Activated naive CD4-positive, alpha-beta T cell treated with anti-CD3 and anti-CD28 coated beads, Interleukin-2, amount 10 ng/mL, durations not matched to agents 7 days and 5 days (primary cell): ENCODE measurements at regions not wholly inside any gene's neighbourhood (a gene's known extent, or its start where the extent isn't known, plus 50 kb on each side); places are given as distances from the start of the nearest gene placed in this dataset.

Source experiments
- CTCF ChIA-PET: fragments of 350-600 bp; sonication (Branson Sonifier 250); formaldehyde crosslinking; loops from one replicate; lab custom pipeline; 2021; ENCODE audit warnings: antibody characterized with exemption; lab: Charles Lee
- DNase-seq: peaks from one replicate; pipeline ENCODE4 v3.0.0-alpha.2; 2020
- H3K27ac Mint-ChIP-seq: one replicate; pipeline ENCODE4 v1.8.0; 2021; ENCODE audit warnings: mild to moderate bottlenecking, moderate library complexity, mixed read lengths
- H3K27me3 Mint-ChIP-seq: one replicate; pipeline ENCODE4 v1.8.0; 2021; ENCODE audit warnings: mild to moderate bottlenecking, mixed read lengths
- H3K36me3 Mint-ChIP-seq: one replicate; pipeline ENCODE4 v1.8.0; 2021; ENCODE audit warnings: mixed read lengths
- H3K4me1 Mint-ChIP-seq: one replicate; pipeline ENCODE4 v1.8.0; 2021; ENCODE audit warnings: mixed read lengths
- H3K4me3 Mint-ChIP-seq: one replicate; pipeline ENCODE4 v1.8.0; 2021; ENCODE audit warnings: mild to moderate bottlenecking, moderate library complexity, mixed read lengths
- H3K9me3 Mint-ChIP-seq: one replicate; pipeline ENCODE4 v1.8.0; 2021; ENCODE audit warnings: mixed read lengths

DNA sequence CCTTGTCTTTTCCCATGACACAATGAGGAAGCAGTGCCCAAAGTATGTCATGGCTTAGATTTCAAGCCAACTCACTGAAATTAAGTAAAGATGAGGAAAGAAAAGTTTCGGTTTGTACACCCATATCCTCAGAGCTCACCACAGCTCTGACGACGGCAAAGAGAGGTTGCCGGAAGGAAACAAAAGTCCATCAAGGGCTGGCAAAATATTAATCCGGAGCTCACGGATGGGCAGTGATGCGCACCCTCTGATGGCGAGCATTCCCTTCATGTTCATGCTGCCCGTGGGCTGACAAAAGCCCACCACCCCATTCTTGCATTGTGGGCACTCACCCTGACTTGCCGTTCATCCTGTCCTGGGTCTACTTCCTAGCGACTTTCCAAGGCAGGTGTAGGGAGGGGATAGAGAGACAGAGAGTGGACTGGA is 103.1 kb downstream of the SOX9 start:
- CTCF ChIA-PET, result no interaction called here
- Mint-ChIP-seq H3K27me3 (peaks cover 20% of the 10 kb centered on the region), H3K4me3 (no peak overlapping the region)

DNA sequence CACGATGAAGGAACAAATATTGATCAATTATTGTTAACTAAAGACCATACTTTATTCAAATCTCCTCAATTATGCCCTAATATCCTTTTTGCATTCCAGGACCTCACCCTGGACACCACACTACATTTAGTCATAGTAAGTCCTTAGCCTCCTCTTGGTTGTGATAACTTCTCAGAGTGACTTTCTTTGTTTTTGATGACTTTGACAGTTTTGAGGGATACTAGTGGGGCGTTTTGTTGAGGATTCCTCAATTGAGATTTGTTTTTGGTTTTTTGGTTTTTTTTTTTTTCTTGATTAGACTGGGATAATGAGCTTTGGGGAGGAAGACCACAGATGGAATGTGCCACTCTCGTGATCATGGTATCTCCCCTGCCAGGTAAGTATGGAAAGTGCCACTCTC is 105.5 kb downstream of the SOX9 start:
- Mint-ChIP-seq H3K36me3 (no peaks in the 10 kb centered on the region), H3K27ac (no peak overlapping the region), H3K4me1 (no peaks in the 10 kb centered on the region), H3K27me3 (no peaks in the 10 kb centered on the region), H3K4me3 (no peak overlapping the region), H3K9me3 (peaks cover 9% of the 10 kb centered on the region)
- DNase-seq, result no peak
- CTCF ChIA-PET, result no interaction called here

More for the DNA sequence above, 103.1 kb downstream of the SOX9 start:
- DNase-seq, result no peak
- no peaks in the 10 kb centered on the region for H3K36me3 Mint-ChIP-seq
- peaks cover 9% of the 10 kb centered on the region for H3K9me3 Mint-ChIP-seq
- H3K4me1 Mint-ChIP-seq, result no peaks in the 10 kb centered on the region
- no peak overlapping the region for H3K27ac Mint-ChIP-seq

DNA sequence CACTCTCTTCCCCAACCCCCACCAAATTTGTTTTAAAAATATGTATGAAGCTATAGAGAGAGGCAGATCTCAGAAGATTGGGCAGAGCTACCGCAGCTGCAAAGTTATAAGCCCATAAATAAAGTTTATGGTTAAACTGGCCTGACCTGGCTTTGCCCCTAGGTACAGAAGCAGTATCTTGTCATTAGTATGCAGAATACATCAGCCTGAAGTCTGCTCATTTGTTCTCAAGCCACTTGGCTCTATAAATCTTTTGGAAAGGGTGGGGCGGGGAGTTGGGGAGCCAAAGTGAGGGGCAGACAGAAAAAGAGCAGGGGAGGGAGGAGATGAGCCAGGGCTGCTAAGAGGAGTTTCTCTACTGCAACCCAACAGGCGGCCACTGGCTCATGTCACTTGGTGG is 113.2 kb downstream of the SOX9 start:
- DNase-seq, result no peak
- Mint-ChIP-seq H3K27me3 (no peaks in the 10 kb centered on the region), H3K4me3 (no peak overlapping the region), H3K9me3 (peaks cover 11% of the 10 kb centered on the region), H3K4me1 (no peaks in the 10 kb centered on the region), H3K36me3 (no peaks in the 10 kb centered on the region), H3K27ac (no peak overlapping the region)
- CTCF ChIA-PET, result interaction anchor here (0.6 kb wide), 1 partner anchor 623 kb away, joined by 3 read pairs; no protein-coding TSS in a partner anchor

DNA sequence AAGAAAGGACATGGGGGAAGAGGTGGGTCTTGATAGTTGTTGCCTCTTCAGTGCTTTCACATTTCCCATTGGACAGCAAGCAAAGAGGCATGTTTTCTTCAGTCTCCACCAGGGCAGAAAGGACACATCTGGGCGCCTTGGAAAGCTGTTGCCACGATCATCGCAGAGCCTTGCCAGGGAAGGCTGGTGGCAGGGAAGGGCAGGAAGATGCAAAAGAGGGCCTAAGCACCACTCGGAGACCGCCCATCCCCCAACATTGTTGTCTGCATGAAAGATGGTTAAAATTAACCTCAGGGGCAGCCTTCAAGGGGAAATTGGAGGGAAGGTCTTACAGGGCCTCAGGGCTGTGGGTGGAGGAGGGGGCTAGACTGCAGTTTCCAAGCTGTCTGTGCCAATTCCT is 114.2 kb downstream of the SOX9 start:
- no peak overlapping the region for H3K27ac Mint-ChIP-seq
- CTCF ChIA-PET, result no interaction called here
- no peaks in the 10 kb centered on the region for H3K27me3 Mint-ChIP-seq
- peaks cover 14% of the 10 kb centered on the region for H3K9me3 Mint-ChIP-seq
- no peak overlapping the region for H3K4me3 Mint-ChIP-seq
- no peak for DNase-seq
- no peaks in the 10 kb centered on the region for H3K4me1 Mint-ChIP-seq
- H3K36me3 Mint-ChIP-seq, result no peaks in the 10 kb centered on the region

DNA sequence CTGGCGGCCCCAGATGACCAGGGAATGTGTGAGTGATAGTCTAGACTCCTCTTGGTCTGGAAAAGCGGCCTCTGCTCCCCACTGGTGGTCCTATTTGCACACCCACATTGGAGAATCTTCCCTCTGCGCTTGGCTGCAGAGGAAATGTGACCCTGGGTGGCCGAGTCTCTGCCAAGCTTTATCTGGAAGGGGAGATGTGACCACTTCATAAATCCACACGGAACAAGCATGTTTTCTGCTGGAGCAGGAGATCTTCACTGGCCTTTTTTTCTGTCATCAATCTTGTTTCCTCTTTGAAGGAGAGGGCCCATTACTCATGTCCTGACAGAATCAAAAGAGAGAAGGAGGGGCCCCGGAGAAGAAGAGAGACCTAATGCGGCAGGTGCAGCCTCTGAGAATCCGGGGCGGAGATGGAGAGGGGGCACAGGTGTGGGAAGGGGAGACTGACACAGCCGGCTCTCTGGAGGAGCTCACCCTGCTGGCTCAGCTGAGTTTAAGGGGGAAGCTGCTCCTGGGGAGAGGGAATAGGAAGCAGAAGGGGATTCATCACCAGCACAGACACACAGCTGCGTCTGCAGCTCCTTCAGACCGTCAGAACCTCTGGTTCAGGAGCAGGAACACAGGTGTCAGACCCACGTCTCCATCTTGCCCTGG is 116.3 kb downstream of the SOX9 start:
- H3K36me3 Mint-ChIP-seq, result no peaks in the 10 kb centered on the region
- CTCF ChIA-PET, result no interaction called here
- no peaks in the 10 kb centered on the region for H3K27me3 Mint-ChIP-seq
- no peak overlapping the region for H3K4me3 Mint-ChIP-seq
- H3K27ac Mint-ChIP-seq, result no peak overlapping the region
- H3K9me3 Mint-ChIP-seq, result peaks cover 18% of the 10 kb centered on the region
- no peak for DNase-seq
- no peaks in the 10 kb centered on the region for H3K4me1 Mint-ChIP-seq

DNA sequence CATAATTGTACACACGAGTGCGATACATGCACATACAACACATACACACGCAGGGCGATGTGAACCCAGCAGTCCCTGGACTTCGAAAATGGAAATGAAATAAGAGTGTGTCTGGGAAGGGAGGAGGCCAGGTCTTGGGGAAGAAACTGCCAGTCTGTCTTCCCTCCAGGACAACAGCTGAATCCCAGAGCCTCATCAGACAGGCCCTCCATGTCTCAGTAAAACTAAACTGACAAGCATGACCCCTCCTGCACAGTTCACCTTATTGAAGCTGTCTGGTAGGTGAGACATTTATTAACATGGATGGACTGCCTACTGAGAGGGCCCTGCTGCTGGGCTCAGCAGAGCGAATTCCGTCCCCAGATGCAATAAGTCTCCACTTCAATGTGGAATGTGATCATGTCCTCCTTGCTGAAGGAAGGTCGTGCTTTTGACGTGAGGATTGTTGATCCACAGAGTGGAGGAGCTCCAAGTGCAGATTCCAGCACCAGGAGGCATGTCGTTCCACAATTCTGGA is 117.4 kb downstream of the SOX9 start:
- H3K9me3 Mint-ChIP-seq, result peaks cover 24% of the 10 kb centered on the region
- H3K36me3 Mint-ChIP-seq, result no peaks in the 10 kb centered on the region
- no peak for DNase-seq
- H3K4me1 Mint-ChIP-seq, result no peaks in the 10 kb centered on the region
- H3K27me3 Mint-ChIP-seq, result no peaks in the 10 kb centered on the region
- H3K4me3 Mint-ChIP-seq, result no peak overlapping the region
- CTCF ChIA-PET, result no interaction called here
- no peak overlapping the region for H3K27ac Mint-ChIP-seq

DNA sequence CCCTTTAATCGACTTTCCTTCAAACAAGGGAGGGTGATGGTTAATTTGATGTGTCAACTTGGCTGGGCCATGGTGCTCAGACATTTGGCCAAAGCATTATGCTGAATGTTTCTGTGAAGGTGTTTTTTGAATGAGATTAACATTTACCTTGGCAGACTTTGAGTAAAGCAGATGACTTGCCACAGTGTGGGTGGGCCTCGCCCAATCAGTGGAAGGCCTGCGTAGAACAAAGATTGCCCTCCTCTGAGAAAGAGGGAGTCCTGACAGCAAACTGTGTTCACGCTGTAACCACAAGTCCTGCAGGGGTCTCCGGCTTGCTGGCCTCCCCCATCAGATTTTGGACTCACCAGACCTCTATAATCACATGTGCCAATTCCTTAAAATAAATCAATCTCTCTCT is 118.7 kb downstream of the SOX9 start:
- CTCF ChIA-PET, result no interaction called here

DNA sequence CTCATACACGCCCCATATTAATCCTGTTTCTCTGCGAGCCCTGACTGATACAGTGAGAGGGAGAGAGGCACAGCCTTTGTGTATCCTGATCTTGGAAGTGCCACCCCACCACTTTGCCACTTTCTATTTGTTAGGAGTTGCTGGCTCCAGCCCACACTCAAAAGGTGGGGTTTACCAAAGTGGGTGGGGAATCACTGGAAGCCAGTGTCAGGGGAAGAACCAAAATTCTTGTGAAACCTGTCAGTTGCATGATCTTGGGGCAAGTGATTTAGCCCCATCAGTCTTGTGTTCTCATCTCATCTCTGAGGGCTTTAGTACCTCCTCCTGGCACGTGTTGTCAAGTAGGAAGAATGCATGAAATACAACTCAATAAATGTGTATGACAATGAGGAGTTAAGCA is 119.5 kb downstream of the SOX9 start:
- CTCF ChIA-PET, result no interaction called here
- H3K27ac Mint-ChIP-seq, result no peak overlapping the region
- no peak for DNase-seq
- no peaks in the 10 kb centered on the region for H3K27me3 Mint-ChIP-seq
- H3K4me3 Mint-ChIP-seq, result no peak overlapping the region
- no peaks in the 10 kb centered on the region for H3K4me1 Mint-ChIP-seq
- H3K36me3 Mint-ChIP-seq, result no peaks in the 10 kb centered on the region
- peaks cover 27% of the 10 kb centered on the region for H3K9me3 Mint-ChIP-seq

More for the DNA sequence above, 118.7 kb downstream of the SOX9 start:
- Mint-ChIP-seq H3K27ac (no peak overlapping the region), H3K36me3 (no peaks in the 10 kb centered on the region), H3K27me3 (no peaks in the 10 kb centered on the region), H3K4me3 (no peak overlapping the region), H3K9me3 (peaks cover 27% of the 10 kb centered on the region), H3K4me1 (no peaks in the 10 kb centered on the region)
- no peak for DNase-seq

DNA sequence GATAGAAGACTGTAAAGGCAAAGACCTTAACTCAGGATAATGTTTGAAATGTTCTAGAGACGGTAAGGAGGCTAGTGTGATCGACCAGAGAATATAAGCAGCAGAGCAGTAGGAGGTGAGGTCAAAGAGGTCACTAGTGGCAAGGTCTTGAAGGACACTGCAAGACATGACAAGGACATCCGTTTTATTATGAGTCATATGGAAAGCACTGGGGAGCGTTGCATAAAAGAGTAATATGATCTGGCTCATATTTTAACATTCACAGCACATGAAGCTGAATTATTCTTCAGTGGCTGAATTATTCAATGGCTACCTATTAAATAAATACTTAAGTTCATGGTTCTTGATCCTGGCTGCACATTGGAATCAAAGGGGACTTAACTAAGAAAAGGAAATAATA is 123.7 kb downstream of the SOX9 start:
- no peaks in the 10 kb centered on the region for H3K4me1 Mint-ChIP-seq
- no peaks in the 10 kb centered on the region for H3K36me3 Mint-ChIP-seq
- DNase-seq, result no peak
- CTCF ChIA-PET, result no interaction called here
- H3K27me3 Mint-ChIP-seq, result no peaks in the 10 kb centered on the region
- peaks cover 21% of the 10 kb centered on the region for H3K9me3 Mint-ChIP-seq
- no peak overlapping the region for H3K4me3 Mint-ChIP-seq
- H3K27ac Mint-ChIP-seq, result no peak overlapping the region

DNA sequence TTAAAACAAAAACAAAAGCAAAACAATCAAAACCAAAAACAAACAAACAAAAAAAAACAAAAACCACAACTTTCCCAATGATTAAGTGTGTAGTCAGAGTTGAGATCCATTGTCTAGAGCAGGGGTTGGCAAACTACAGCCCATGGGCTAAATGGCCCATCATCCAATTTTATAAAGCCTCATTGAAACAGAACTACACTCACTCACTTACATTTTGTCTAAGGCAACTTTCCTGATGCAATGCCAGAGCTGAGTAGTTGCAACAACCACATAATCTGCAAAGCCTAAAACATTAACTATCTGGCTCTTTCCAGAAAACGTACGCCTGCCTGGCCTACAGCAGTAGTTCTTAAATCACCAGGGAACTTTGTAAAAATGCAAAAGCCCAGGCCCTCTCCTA is 124.1 kb downstream of the SOX9 start:
- H3K27me3 Mint-ChIP-seq, result no peaks in the 10 kb centered on the region
- CTCF ChIA-PET, result no interaction called here
- no peaks in the 10 kb centered on the region for H3K36me3 Mint-ChIP-seq
- no peak for DNase-seq
- peaks cover 19% of the 10 kb centered on the region for H3K9me3 Mint-ChIP-seq
- no peak overlapping the region for H3K27ac Mint-ChIP-seq
- H3K4me3 Mint-ChIP-seq, result no peak overlapping the region
- H3K4me1 Mint-ChIP-seq, result no peaks in the 10 kb centered on the region

DNA sequence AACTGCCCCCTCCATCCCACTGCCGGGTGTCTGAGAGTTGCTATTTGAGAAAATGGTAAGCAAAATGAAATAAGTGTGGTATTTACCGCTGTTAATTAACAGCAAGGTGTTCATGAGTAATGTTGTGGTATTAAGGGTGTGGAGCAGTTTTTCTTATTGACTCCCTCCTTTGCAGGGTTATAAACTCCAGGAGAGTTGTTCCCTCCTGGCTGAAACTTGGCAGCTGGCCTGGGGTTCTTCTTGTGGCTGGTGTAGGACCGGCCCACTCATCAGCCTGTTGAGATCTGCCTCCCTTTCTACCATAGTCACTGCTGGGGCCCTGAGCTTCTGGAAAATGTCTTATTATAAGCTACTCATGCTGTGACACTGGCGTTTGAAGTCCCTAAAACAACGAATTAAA is 128.6 kb downstream of the SOX9 start:
- Mint-ChIP-seq H3K36me3 (no peaks in the 10 kb centered on the region), H3K27ac (no peak overlapping the region), H3K9me3 (peaks cover 8% of the 10 kb centered on the region), H3K4me1 (no peaks in the 10 kb centered on the region), H3K4me3 (no peak overlapping the region), H3K27me3 (no peaks in the 10 kb centered on the region)
- no peak for DNase-seq
- CTCF ChIA-PET, result no interaction called here

DNA sequence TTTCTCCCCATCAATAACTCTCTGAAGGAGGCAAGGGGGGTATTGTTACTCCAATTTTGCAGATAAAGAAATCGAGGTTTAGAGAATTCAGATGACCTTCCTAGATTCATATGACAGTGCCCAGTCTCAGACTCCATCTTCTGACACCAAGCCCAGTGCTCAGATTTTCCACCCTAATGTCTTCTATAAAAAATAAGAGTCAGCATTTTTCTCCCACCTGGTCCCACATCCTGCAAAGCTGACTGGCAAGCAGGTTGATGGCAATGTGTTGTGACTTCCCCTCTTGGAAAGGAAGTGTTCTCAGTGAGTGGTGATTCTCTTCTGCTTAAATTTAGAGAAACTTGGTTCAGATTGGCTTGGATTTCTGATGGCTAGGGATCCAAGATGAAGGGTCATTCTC is 129.4 kb downstream of the SOX9 start:
- Mint-ChIP-seq H3K36me3 (no peaks in the 10 kb centered on the region), H3K27ac (no peak overlapping the region), H3K4me3 (no peak overlapping the region), H3K27me3 (no peaks in the 10 kb centered on the region), H3K9me3 (peaks cover 8% of the 10 kb centered on the region), H3K4me1 (no peaks in the 10 kb centered on the region)
- CTCF ChIA-PET, result no interaction called here
- no peak for DNase-seq

DNA sequence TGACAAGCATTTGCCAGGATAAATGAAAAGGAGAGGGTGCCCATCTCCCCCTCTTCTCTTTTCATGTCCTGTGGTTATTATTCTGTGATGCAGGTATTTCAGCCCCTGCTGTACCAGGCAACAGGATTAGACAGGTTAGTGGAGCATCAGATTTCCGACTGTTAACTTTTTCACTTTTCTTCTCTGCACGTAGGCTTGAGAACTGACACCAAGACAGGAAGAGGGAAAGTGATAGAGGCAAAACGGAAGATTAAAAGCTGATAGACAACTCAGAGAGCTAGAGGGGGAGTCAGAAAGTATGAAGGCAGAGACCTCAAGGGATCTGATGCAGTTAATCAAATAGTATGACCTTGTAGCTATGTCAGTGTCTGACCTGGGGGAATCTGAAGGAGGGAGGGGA is 132.8 kb downstream of the SOX9 start:
- no peaks in the 10 kb centered on the region for H3K4me1 Mint-ChIP-seq
- DNase-seq, result no peak
- H3K36me3 Mint-ChIP-seq, result no peaks in the 10 kb centered on the region
- CTCF ChIA-PET, result no interaction called here
- H3K27me3 Mint-ChIP-seq, result no peaks in the 10 kb centered on the region
- H3K27ac Mint-ChIP-seq, result no peak overlapping the region
- H3K9me3 Mint-ChIP-seq, result peaks cover 8% of the 10 kb centered on the region
- no peak overlapping the region for H3K4me3 Mint-ChIP-seq

DNA sequence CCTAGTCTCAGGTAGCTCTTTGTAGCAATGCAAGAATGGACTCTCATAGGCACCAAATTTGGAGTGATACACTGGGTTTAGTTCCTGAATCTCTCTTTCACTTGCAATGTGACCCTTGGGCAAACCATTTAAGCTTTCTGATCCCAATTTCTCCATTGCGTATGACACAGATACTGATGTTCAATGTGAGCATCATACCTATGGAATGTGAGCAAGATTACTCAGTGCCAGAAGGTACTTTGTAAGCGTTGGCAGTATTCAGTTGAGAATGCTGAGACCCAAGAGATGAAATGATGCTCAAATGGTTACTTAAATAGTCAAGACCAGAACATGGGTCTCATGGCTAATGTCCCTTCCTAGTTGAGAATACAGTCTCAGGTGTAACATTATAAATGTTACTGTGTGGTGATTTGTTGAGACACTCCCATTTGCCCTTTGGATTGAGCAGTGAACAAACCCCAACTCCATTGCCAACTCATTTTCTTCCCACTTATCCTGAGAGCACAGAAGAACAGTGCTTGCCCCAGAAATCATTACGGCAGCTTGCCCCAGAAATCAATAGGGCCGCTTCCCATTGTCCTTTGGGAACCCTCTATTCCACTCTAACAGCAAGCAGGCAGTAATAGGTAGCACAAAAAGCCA is 134.1 kb downstream of the SOX9 start:
- Mint-ChIP-seq H3K4me3 (no peak overlapping the region), H3K27ac (no peak overlapping the region), H3K36me3 (no peaks in the 10 kb centered on the region), H3K4me1 (no peaks in the 10 kb centered on the region), H3K27me3 (no peaks in the 10 kb centered on the region), H3K9me3 (peaks cover 8% of the 10 kb centered on the region)
- CTCF ChIA-PET, result no interaction called here
- DNase-seq, result no peak

DNA sequence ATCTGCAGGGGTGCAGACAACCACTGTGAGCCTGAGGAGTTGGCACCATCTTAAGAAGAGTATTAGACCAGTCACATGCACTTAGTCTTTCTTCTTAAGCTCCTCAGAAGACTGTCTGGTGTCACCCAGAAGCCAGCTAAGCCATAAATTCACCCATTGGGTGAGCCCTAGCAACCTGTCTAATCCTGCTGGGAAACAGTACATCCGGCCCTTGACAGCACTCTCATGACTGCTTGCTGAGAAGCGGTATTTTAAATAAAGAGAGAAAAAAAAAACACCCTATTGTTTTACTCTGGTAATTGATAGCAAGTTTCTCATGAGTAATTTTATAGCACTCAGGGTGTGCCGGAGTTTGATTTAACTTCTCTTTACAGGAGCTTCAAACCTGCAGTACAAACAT is 134.7 kb downstream of the SOX9 start:
- Mint-ChIP-seq H3K36me3 (no peaks in the 10 kb centered on the region), H3K27ac (no peak overlapping the region), H3K4me1 (no peaks in the 10 kb centered on the region), H3K9me3 (peaks cover 8% of the 10 kb centered on the region), H3K27me3 (no peaks in the 10 kb centered on the region), H3K4me3 (no peak overlapping the region)
- CTCF ChIA-PET, result no interaction called here
- DNase-seq, result no peak
